Fibroblast of skin of left quadriceps (primary cell): ENCODE measurements at regions not wholly inside any gene's neighbourhood (a gene's known extent, or its start where the extent isn't known, plus 50 kb on each side); places are given as distances from the start of the nearest gene placed in this dataset.

Experiments used
- DNase-seq, 2 experiments: peaks; one replicate each; pipeline ENCODE4 v3.0.0-alpha.2; 2013; ENCODE audit warnings: low read depth in 2 of 2

GRCh38 chr4:164402554-164402953, 351.4 kb upstream of the SMIM31 start:
- DNase-seq: no peak

GRCh38 chr4:164405774-164406173, 348.2 kb upstream of the SMIM31 start:
- no peak for DNase-seq

- no peak for DNase-seq
These were observed 345.1 kb upstream of the SMIM31 start for GRCh38 chr4:164408831-164409230.

- no peak for DNase-seq
These were observed 343.5 kb upstream of the SMIM31 start for GRCh38 chr4:164410401-164410800.

- DNase-seq: no peak
These were observed 341.7 kb upstream of the SMIM31 start for GRCh38 chr4:164412246-164412645.

- DNase-seq: no peak
These were observed 340.2 kb upstream of the SMIM31 start for GRCh38 chr4:164413743-164414142.

- no peak for DNase-seq
These were observed 330.1 kb upstream of the SMIM31 start for GRCh38 chr4:164423819-164424218.

GRCh38 chr4:164424846-164425245, 329.1 kb upstream of the SMIM31 start:
- no peak for DNase-seq

GRCh38 chr4:164428561-164428960, 325.4 kb upstream of the SMIM31 start:
- DNase-seq: no peak

- DNase-seq: no peak
These were observed 315.6 kb upstream of the SMIM31 start for GRCh38 chr4:164438321-164438720.

GRCh38 chr4:164439037-164439436, 314.9 kb upstream of the SMIM31 start:
- no peak for DNase-seq

GRCh38 chr4:164440199-164440598, 313.7 kb upstream of the SMIM31 start:
- peak in 1 of 2 experiments; percentile 1 for DNase-seq

- DNase-seq: no peak
These were observed 312.8 kb upstream of the SMIM31 start for GRCh38 chr4:164441109-164441508.

GRCh38 chr4:164442180-164442579, 311.8 kb upstream of the SMIM31 start:
- no peak for DNase-seq

GRCh38 chr4:164446516-164446915, 307.4 kb upstream of the SMIM31 start:
- no peak for DNase-seq

GRCh38 chr4:164461901-164462300, 292.0 kb upstream of the SMIM31 start:
- DNase-seq: no peak

- DNase-seq: no peak
These were observed 291.5 kb upstream of the SMIM31 start for GRCh38 chr4:164462471-164462870.

- no peak for DNase-seq
These were observed 289.6 kb upstream of the SMIM31 start for GRCh38 chr4:164464313-164464712.

GRCh38 chr4:164467493-164467892, 286.4 kb upstream of the SMIM31 start:
- no peak for DNase-seq

GRCh38 chr4:164481306-164482091, 272.4 kb upstream of the SMIM31 start:
- no peak for DNase-seq

- DNase-seq: no peak
These were observed 271.9 kb upstream of the SMIM31 start for GRCh38 chr4:164482092-164482404.

GRCh38 chr4:164482758-164483157, 271.2 kb upstream of the SMIM31 start:
- no peak for DNase-seq

- DNase-seq: no peak
These were observed 270.2 kb upstream of the SMIM31 start for GRCh38 chr4:164483711-164484110.

- no peak for DNase-seq
These were observed 269.4 kb upstream of the SMIM31 start for GRCh38 chr4:164484551-164484950.
